ENCODE measurements at regions not wholly inside any gene's neighbourhood (a gene's known extent, or its start where the extent isn't known, plus 50 kb on each side); places are given as distances from the start of the nearest gene placed in this dataset.
"Not testable (repeated sequence)": the region's sequence is repeated elsewhere in the genome, so short reads cannot be mapped to it uniquely, and the experiment has no call there.

GRCh38 chrX:78555401-78555980, 103.6 kb downstream of the RTL3 start:
- Histone ChIP-seq H3K36me3 (replicated peaks in 1 of 2; ENCODE audit: control insufficient read depth in 1 of 2, insufficient read depth in 2 of 2, low read length in 1 of 2) (no peaks in the 10 kb centered on the region), H3F3A (replicated peaks; ENCODE audit: insufficient read depth) (no peaks in the 10 kb centered on the region), H2AFZ (ENCODE audit: low read depth) (0 out of 2 replicates have a peak overlapping the region, but pooled peaks have one; percentile 29), H3K9me3 (no peaks in the 10 kb centered on the region), H3K27ac (ENCODE audit: low read depth in 2 of 2, low read length in 1 of 2) (no peak overlapping the region), H3K9me2 (no peaks in the 10 kb centered on the region), H3K9ac (no peak overlapping the region), H3K4me1 (ENCODE audit: control insufficient read depth in 1 of 2, insufficient read depth in 2 of 2, low read depth in 1 of 2, low read length in 1 of 2) (no peaks in the 10 kb centered on the region), H3K79me2 (ENCODE audit: insufficient read depth) (no peaks in the 10 kb centered on the region), H3K27me3 (ENCODE audit: insufficient read depth) (no peaks in the 10 kb centered on the region), H3K4me2 (no peak overlapping the region), H3K4me3 (ENCODE audit: low read depth in 2 of 2, low read length in 1 of 2) (no peak overlapping the region), H4K20me1 (ENCODE audit: insufficient read depth) (no peaks in the 10 kb centered on the region)
- TF ChIP-seq FOXM1 (IDR thresholded peaks at IDR 0.05; ENCODE audit: low read depth) = no peak
- TF ChIP-seq FOXJ3 (CRISPR knock-in tag; IDR thresholded peaks at IDR 0.05) = no peak
- TF ChIP-seq RAD21 (IDR thresholded peaks at IDR 0.05; ENCODE audit: low read length) = peak; percentile 57
- no peak for TF ChIP-seq USF1 (IDR thresholded peaks at IDR 0.05; ENCODE audit: borderline replicate concordance, low read depth)
- peak; percentile 19; the same call in 1 of the 2 replicates for TF ChIP-seq SMC3 (IDR thresholded peaks at IDR 0.05; ENCODE audit: low read depth, low read length)
- peak; percentile 69 for TF ChIP-seq CTCF (IDR thresholded peaks at IDR 0.05)
- TF ChIP-seq CHD2 (IDR thresholded peaks at IDR 0.05; ENCODE audit: low read length, partially characterized antibody) = no peak
- TF ChIP-seq MXI1 (IDR thresholded peaks at IDR 0.05; ENCODE audit: low read depth, low read length) = no peak
- TF ChIP-seq MAX (IDR thresholded peaks at IDR 0.05; ENCODE audit: low read depth) = no peak
- no peak for TF ChIP-seq JUND (IDR thresholded peaks at IDR 0.05)
- 3% methylated on average over 3 of the region's 3 CpGs for WGBS (ENCODE audit: low lambda C conversion rate)
- ChIA-PET POLR2A (no interaction called here), CTCF (interaction anchor here (0.8 to 1.0 kb wide), 3 partner anchors 12 to 526 kb away, joined by 3 read pairs; no protein-coding TSS in a partner anchor)
- no peak for DNase-seq

GRCh38 chrX:78552628-78553027, 106.5 kb downstream of the RTL3 start:
- H3K27ac ChIP-seq (ENCODE audit: low read depth in 2 of 2, low read length in 1 of 2); H3K9ac ChIP-seq; H4K20me1 ChIP-seq (ENCODE audit: insufficient read depth); H3K4me3 ChIP-seq (ENCODE audit: low read depth in 2 of 2, low read length in 1 of 2); H3K9me3 ChIP-seq; POLR2A ChIA-PET; H3K9me2 ChIP-seq; H3K4me2 ChIP-seq; H2AFZ ChIP-seq (ENCODE audit: low read depth); DNase-seq; H3F3A ChIP-seq (replicated peaks; ENCODE audit: insufficient read depth); H3K4me1 ChIP-seq (ENCODE audit: control insufficient read depth in 1 of 2, insufficient read depth in 2 of 2, low read depth in 1 of 2, low read length in 1 of 2); H3K79me2 ChIP-seq (ENCODE audit: insufficient read depth); CTCF ChIA-PET; H3K27me3 ChIP-seq (ENCODE audit: insufficient read depth); H3K36me3 ChIP-seq (replicated peaks in 1 of 2; ENCODE audit: control insufficient read depth in 1 of 2, insufficient read depth in 2 of 2, low read length in 1 of 2): not testable (repeated sequence)
- 0% methylated on average over 1 of the region's 1 CpG for WGBS (ENCODE audit: low lambda C conversion rate)

Data from SK-N-SH (cell line).